ENCODE measurements at regions not wholly inside any gene's neighbourhood (a gene's known extent, or its start where the extent isn't known, plus 50 kb on each side); places are given as distances from the start of the nearest gene placed in this dataset.

DNA sequence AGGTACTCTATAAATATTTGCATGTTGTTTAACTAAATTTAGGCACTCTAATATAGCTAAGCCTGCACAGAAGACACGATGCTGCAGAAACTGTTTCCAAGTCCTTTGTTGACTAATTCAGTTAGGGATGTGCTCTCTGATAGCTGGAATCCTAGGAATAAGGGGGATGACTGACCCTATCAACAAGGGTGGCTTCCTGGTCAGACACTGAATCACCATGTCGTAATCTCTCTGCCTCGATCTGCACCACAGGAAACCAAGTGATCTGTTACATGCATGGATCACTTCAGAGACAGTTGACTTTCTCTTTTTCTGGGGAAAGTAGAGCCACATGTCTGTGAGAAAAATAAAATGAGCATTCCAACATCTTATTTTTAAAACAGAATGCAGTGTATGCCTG lies 169.1 kb downstream of the GUCY2F start:
- DNase-seq (ENCODE audit: low read depth) = no peak
- TF ChIP-seq, protein P1, sequence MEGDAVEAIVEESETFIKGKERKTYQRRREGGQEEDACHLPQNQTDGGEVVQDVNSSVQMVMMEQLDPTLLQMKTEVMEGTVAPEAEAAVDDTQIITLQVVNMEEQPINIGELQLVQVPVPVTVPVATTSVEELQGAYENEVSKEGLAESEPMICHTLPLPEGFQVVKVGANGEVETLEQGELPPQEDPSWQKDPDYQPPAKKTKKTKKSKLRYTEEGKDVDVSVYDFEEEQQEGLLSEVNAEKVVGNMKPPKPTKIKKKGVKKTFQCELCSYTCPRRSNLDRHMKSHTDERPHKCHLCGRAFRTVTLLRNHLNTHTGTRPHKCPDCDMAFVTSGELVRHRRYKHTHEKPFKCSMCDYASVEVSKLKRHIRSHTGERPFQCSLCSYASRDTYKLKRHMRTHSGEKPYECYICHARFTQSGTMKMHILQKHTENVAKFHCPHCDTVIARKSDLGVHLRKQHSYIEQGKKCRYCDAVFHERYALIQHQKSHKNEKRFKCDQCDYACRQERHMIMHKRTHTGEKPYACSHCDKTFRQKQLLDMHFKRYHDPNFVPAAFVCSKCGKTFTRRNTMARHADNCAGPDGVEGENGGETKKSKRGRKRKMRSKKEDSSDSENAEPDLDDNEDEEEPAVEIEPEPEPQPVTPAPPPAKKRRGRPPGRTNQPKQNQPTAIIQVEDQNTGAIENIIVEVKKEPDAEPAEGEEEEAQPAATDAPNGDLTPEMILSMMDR (IDR thresholded peaks at IDR 0.05; ENCODE audit: control insufficient read depth, insufficient read depth, low read depth, low read length, missing control alignments) = no peak
- H3K4me3 ChIP-seq (ENCODE audit: control insufficient read depth, low read depth, low read length) = no peak overlapping the region

DNA sequence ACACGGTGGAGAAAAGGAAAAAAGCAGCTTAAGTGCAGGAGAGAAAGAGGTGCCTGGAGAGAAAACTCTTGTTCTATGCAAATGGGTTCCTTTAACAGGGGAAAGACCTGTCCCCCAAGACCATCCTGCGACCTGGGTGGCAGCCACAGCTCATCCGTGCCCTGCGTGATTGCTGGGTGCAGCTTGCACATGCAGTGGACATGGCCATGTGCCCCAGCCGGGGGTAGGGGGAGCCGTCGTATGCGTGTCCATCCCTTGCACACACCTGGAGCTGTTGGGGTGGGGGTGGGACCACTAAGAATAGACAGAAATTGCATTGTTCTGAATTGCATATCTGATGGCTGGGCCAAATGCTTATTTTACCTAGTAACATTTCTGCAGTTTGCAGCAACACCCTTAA lies 171.9 kb downstream of the GUCY2F start:
- no peak overlapping the region for H3K4me3 ChIP-seq (ENCODE audit: control insufficient read depth, low read depth, low read length)
- TF ChIP-seq, protein P1 (IDR thresholded peaks at IDR 0.05; ENCODE audit: control insufficient read depth, insufficient read depth, low read depth, low read length, missing control alignments) = no peak
- DNase-seq (ENCODE audit: low read depth) = no peak

DNA sequence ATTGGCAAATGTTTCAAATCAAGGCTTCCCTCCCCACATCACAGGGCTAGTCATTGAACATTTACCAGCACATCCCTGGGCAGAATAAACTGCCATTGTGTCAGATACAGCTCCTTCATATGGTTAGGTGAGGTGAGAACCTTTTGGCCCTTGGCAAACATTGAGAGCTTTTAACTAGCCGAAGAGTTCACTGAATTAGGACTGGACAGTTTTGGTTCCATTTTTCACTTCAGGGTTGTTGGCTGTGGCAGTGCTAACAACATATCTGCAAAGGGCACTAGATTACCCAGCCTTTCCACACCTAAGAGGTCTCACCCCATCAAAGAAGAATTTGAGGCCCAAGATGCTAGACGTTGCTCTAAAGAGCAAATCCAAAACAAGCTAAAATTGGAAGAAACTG lies 180.7 kb downstream of the GUCY2F start:
- H3K4me3 ChIP-seq (ENCODE audit: control insufficient read depth, low read depth, low read length) = no peak overlapping the region
- TF ChIP-seq, protein P1 (IDR thresholded peaks at IDR 0.05; ENCODE audit: control insufficient read depth, insufficient read depth, low read depth, low read length, missing control alignments) = no peak
- no peak for DNase-seq (ENCODE audit: low read depth)

DNA sequence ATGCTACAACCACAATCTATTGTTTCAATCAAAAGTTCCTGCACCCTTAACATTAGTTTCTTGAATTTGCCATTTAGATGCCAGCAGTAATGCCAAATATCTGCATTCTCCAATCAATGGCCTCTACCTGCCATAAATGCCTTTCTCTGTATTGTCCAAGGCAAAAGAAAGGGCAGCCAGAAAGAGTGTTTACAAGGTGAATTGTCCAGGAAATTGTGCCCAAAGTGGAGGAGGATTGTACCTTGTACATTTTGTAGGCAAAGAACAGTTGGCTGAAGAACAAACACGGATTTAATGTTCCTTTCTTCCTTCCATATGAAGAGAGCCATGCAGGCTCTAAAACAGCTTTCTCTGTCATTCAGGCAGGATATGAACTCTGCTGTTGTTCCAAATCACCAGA lies 181.5 kb downstream of the GUCY2F start:
- H3K4me3 ChIP-seq (ENCODE audit: control insufficient read depth, low read depth, low read length) = no peak overlapping the region
- TF ChIP-seq, protein P1 (IDR thresholded peaks at IDR 0.05; ENCODE audit: control insufficient read depth, insufficient read depth, low read depth, low read length, missing control alignments) = no peak
- no peak for DNase-seq (ENCODE audit: low read depth)

DNA sequence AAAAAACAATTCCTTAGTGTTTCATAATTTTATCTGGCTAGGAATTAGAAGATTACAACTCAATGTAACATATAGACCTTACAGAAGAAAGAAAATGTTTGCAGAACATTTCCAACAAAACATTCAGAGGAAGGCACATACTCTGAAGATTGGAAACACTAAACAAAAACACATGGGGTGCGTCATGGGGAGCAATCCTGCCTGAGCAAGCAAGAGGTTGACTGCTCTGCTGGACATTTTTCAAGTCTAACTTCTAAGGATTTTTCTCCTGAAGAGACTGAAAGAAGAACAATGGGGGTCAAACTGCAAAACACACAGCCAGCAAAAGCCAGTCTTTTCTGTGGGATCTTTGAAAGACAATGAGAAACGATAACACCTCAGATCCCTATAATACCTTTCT lies 182.8 kb downstream of the GUCY2F start:
- H3K4me3 ChIP-seq (ENCODE audit: control insufficient read depth, low read depth, low read length) = no peak overlapping the region
- TF ChIP-seq, protein P1 (IDR thresholded peaks at IDR 0.05; ENCODE audit: control insufficient read depth, insufficient read depth, low read depth, low read length, missing control alignments) = no peak
- no peak for DNase-seq (ENCODE audit: low read depth)

DNA sequence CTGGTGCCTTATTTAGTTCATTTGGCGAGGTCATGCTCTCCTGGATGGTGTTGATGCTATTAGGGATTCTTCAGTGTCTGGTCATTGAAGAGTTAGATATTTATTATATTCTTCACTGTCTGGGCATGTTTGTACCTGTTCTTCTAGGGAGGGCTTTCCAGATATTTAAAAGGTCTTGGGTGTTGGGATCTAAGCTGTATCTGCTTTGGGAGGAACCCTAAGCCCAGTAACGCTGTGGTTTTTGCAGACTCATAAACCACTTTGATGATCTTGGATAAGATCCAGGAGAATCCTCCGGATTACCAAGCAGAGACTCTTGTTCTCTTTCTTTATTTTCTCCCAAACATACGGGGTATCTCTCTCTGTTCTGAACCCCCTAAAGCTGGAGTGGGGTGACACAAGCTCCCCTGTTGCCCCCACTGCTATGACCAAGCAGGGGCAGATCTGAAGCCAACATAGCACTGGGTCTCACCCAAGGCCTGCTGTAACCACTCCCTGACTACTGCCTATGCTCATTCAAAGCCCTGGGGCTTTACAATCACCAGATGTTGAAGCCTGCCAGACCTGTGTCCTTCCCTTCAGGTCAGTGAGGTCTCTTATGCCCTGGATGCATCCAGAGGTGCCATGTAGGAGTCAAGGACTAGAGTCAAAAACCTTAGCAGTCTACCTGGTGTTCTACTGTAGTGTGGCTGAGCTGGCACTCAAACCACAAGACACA lies 187.6 kb downstream of the GUCY2F start:
- no peak for DNase-seq (ENCODE audit: low read depth)
- H3K4me3 ChIP-seq (ENCODE audit: control insufficient read depth, low read depth, low read length) = no peak overlapping the region
- TF ChIP-seq, protein P1 (IDR thresholded peaks at IDR 0.05; ENCODE audit: control insufficient read depth, insufficient read depth, low read depth, low read length, missing control alignments) = no peak
